Thyroid gland (tissue), 4 donors: ENCODE measurements at regions not wholly inside any gene's neighbourhood (a gene's known extent, or its start where the extent isn't known, plus 50 kb on each side); places are given as distances from the start of the nearest gene placed in this dataset.

Source experiments
- CTCF ChIP-seq, 6 experiments: fragments of 200-600 bp in 3 of 6; fragments of 450-650 bp in 3 of 6; sonication (generic) in 3 of 6; IDR thresholded peaks; one replicate each; pipeline ENCODE4 v1.5.1; 2016 to 2019; ENCODE audit warnings: antibody characterized with exemption in 6 of 6, mild to moderate bottlenecking in 2 of 6, inconsistent platforms in 1 of 6, moderate library complexity in 1 of 6
- POLR2A ChIP-seq, 2 donors: fragments of 450-650 bp; IDR thresholded peaks; one replicate each; pipeline ENCODE4 v1.6.1; 2017; ENCODE audit warnings: antibody characterized with exemption in 2 of 2, mild to moderate bottlenecking in 2 of 2, moderate library complexity in 1 of 2

GRCh38 chr15:70459312-70459711 lies 304.0 kb downstream of the UACA start:
- no peak for TF ChIP-seq CTCF (IDR thresholded peaks at IDR 0.05)
- no peak for TF ChIP-seq POLR2A (IDR thresholded peaks at IDR 0.05)
